GM23338 (cell line): ENCODE measurements at regions not wholly inside any gene's neighbourhood (a gene's known extent, or its start where the extent isn't known, plus 50 kb on each side); places are given as distances from the start of the nearest gene placed in this dataset.

Experiments used
- CREB1 ChIP-seq: fragments of 250-450 bp; sonication (Bioruptor Pico); IDR thresholded peaks from 2 replicates; pipeline ENCODE4 v1.5.0; 2020; ENCODE audit warnings: low read depth, mild to moderate bottlenecking, moderate library complexity
- EZH2 ChIP-seq: fragments of 200-600 bp; sonication (generic); IDR thresholded peaks from one replicate; pipeline ENCODE4 v1.8.0; 2017; ENCODE audit warnings: antibody characterized with exemption, mild to moderate bottlenecking, low read depth; ENCODE audit not compliant: unreplicated experiment
- JUNB ChIP-seq: IDR thresholded peaks from one replicate; pipeline ENCODE4 v1.6.1; 2016; ENCODE audit warnings: antibody characterized with exemption; ENCODE audit not compliant: unreplicated experiment
- POLR2AphosphoS5 ChIP-seq: IDR thresholded peaks from 2 replicates; pipeline ENCODE4 v1.6.1; 2016; ENCODE audit warnings: antibody characterized with exemption, low read depth
- STAT1 ChIP-seq: IDR thresholded peaks from one replicate; pipeline ENCODE4 v1.6.1; 2016; ENCODE audit warnings: antibody characterized with exemption; ENCODE audit not compliant: unreplicated experiment
- ZNF114 ChIP-seq: fragments of 250-450 bp; sonication (Bioruptor Pico); IDR thresholded peaks from 2 replicates; pipeline ENCODE4 v1.5.0; 2020; ENCODE audit warnings: mild to moderate bottlenecking, moderate library complexity
- TF ChIP-seq, protein P1 (sequence below): fragments of 250-450 bp; sonication (Bioruptor Pico); IDR thresholded peaks from 2 replicates; pipeline ENCODE4 v1.5.0; 2020; ENCODE audit warnings: mild to moderate bottlenecking, moderate library complexity
- TF ChIP-seq, protein P2 (sequence below): IDR thresholded peaks from one replicate; pipeline ENCODE4 v1.6.1; 2018; ENCODE audit warnings: antibody characterized with exemption; ENCODE audit not compliant: unreplicated experiment
- TF ChIP-seq, protein P3 (sequence below), 2 experiments: fragments of 200-600 bp in 1 of 2; sonication (generic) in 1 of 2; conservative IDR thresholded peaks; 2 replicates each; pipeline versions ENCODE4 v1.5.1 to v1.6.1; 2016 to 2017; ENCODE audit warnings: antibody characterized with exemption in 2 of 2, low read depth in 2 of 2, mild to moderate bottlenecking in 2 of 2, moderate library complexity in 1 of 2

DNA sequence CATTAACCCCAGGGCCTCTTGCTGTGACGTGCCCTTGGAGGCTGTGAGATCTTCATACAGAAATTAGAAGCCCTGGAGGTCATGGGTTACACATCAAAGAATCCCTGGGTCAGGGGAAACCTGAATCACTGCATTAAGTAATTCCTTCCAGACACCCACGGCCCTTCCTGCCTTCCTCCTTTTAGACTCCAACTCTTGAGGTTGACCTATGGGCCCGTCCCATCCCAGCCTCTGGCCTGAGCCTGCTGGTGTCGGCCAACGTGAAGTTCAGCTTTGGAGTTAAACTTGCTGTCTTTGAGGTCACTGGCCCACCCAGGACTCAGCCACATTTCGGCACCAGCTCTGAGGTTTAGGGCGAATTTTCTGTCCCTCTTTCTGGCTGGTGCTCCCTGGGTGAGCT is 198.3 kb downstream of the ACKR3 start (continued):
- TF ChIP-seq, protein P1, sequence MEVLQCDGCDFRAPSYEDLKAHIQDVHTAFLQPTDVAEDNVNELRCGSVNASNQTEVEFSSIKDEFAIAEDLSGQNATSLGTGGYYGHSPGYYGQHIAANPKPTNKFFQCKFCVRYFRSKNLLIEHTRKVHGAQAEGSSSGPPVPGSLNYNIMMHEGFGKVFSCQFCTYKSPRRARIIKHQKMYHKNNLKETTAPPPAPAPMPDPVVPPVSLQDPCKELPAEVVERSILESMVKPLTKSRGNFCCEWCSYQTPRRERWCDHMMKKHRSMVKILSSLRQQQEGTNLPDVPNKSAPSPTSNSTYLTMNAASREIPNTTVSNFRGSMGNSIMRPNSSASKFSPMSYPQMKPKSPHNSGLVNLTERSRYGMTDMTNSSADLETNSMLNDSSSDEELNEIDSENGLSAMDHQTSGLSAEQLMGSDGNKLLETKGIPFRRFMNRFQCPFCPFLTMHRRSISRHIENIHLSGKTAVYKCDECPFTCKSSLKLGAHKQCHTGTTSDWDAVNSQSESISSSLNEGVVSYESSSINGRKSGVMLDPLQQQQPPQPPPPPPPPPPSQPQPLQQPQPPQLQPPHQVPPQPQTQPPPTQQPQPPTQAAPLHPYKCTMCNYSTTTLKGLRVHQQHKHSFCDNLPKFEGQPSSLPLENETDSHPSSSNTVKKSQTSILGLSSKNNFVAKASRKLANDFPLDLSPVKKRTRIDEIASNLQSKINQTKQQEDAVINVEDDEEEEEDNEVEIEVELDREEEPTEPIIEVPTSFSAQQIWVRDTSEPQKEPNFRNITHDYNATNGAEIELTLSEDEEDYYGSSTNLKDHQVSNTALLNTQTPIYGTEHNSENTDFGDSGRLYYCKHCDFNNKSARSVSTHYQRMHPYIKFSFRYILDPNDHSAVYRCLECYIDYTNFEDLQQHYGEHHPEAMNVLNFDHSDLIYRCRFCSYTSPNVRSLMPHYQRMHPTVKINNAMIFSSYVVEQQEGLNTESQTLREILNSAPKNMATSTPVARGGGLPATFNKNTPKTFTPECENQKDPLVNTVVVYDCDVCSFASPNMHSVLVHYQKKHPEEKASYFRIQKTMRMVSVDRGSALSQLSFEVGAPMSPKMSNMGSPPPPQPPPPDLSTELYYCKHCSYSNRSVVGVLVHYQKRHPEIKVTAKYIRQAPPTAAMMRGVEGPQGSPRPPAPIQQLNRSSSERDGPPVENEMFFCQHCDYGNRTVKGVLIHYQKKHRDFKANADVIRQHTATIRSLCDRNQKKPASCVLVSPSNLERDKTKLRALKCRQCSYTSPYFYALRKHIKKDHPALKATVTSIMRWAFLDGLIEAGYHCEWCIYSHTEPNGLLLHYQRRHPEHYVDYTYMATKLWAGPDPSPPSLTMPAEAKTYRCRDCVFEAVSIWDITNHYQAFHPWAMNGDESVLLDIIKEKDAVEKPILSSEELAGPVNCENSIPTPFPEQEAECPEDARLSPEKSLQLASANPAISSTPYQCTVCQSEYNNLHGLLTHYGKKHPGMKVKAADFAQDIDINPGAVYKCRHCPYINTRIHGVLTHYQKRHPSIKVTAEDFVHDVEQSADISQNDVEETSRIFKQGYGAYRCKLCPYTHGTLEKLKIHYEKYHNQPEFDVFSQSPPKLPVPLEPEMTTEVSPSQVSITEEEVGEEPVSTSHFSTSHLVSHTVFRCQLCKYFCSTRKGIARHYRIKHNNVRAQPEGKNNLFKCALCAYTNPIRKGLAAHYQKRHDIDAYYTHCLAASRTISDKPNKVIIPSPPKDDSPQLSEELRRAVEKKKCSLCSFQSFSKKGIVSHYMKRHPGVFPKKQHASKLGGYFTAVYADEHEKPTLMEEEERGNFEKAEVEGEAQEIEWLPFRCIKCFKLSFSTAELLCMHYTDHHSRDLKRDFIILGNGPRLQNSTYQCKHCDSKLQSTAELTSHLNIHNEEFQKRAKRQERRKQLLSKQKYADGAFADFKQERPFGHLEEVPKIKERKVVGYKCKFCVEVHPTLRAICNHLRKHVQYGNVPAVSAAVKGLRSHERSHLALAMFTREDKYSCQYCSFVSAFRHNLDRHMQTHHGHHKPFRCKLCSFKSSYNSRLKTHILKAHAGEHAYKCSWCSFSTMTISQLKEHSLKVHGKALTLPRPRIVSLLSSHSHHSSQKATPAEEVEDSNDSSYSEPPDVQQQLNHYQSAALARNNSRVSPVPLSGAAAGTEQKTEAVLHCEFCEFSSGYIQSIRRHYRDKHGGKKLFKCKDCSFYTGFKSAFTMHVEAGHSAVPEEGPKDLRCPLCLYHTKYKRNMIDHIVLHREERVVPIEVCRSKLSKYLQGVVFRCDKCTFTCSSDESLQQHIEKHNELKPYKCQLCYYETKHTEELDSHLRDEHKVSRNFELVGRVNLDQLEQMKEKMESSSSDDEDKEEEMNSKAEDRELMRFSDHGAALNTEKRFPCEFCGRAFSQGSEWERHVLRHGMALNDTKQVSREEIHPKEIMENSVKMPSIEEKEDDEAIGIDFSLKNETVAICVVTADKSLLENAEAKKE (CRISPR knock-in tag) = no peak
- TF ChIP-seq EZH2 = no peak
- TF ChIP-seq, protein P2, sequence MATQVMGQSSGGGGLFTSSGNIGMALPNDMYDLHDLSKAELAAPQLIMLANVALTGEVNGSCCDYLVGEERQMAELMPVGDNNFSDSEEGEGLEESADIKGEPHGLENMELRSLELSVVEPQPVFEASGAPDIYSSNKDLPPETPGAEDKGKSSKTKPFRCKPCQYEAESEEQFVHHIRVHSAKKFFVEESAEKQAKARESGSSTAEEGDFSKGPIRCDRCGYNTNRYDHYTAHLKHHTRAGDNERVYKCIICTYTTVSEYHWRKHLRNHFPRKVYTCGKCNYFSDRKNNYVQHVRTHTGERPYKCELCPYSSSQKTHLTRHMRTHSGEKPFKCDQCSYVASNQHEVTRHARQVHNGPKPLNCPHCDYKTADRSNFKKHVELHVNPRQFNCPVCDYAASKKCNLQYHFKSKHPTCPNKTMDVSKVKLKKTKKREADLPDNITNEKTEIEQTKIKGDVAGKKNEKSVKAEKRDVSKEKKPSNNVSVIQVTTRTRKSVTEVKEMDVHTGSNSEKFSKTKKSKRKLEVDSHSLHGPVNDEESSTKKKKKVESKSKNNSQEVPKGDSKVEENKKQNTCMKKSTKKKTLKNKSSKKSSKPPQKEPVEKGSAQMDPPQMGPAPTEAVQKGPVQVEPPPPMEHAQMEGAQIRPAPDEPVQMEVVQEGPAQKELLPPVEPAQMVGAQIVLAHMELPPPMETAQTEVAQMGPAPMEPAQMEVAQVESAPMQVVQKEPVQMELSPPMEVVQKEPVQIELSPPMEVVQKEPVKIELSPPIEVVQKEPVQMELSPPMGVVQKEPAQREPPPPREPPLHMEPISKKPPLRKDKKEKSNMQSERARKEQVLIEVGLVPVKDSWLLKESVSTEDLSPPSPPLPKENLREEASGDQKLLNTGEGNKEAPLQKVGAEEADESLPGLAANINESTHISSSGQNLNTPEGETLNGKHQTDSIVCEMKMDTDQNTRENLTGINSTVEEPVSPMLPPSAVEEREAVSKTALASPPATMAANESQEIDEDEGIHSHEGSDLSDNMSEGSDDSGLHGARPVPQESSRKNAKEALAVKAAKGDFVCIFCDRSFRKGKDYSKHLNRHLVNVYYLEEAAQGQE = no peak
- no peak for TF ChIP-seq JUNB
- TF ChIP-seq ZNF114 (CRISPR knock-in tag) = no peak
- TF ChIP-seq POLR2AphosphoS5 = no peak
- TF ChIP-seq CREB1 (CRISPR knock-in tag) = no peak
- TF ChIP-seq STAT1 = no peak
- TF ChIP-seq, protein P3, sequence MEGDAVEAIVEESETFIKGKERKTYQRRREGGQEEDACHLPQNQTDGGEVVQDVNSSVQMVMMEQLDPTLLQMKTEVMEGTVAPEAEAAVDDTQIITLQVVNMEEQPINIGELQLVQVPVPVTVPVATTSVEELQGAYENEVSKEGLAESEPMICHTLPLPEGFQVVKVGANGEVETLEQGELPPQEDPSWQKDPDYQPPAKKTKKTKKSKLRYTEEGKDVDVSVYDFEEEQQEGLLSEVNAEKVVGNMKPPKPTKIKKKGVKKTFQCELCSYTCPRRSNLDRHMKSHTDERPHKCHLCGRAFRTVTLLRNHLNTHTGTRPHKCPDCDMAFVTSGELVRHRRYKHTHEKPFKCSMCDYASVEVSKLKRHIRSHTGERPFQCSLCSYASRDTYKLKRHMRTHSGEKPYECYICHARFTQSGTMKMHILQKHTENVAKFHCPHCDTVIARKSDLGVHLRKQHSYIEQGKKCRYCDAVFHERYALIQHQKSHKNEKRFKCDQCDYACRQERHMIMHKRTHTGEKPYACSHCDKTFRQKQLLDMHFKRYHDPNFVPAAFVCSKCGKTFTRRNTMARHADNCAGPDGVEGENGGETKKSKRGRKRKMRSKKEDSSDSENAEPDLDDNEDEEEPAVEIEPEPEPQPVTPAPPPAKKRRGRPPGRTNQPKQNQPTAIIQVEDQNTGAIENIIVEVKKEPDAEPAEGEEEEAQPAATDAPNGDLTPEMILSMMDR (conservative IDR thresholded peaks at IDR 0.05; ENCODE audit: low read depth in 2 of 2) = no peak
